CD14-positive monocyte (primary cell): ENCODE measurements at regions not wholly inside any gene's neighbourhood (a gene's known extent, or its start where the extent isn't known, plus 50 kb on each side); places are given as distances from the start of the nearest gene placed in this dataset.

Source experiments
- DNase-seq, 3 donors: peaks; one replicate each; pipeline ENCODE4 v3.0.0-alpha.2; 2011 to 2022
- H2AFZ ChIP-seq: 2 replicates; pipeline ENCODE4 v1.6.0; 2012; ENCODE audit warnings: mild to moderate bottlenecking, low read depth, low read length, inconsistent platforms; ENCODE audit not compliant: insufficient read depth, poor library complexity, severe bottlenecking
- H3K27ac ChIP-seq, 2 donors: 1 replicate in 1 of 2; 2 replicates in 1 of 2; pipeline ENCODE4 v1.5.1; 2012 to 2013; ENCODE audit warnings: low read length in 2 of 2, control low read depth in 1 of 2, inconsistent platforms in 1 of 2, low read depth in 1 of 2, mild to moderate bottlenecking in 1 of 2
- H3K27me3 ChIP-seq, 2 donors: one replicate each; pipeline versions ENCODE4 v1.6.0 to v1.6.1; 2011 to 2013; ENCODE audit warnings: low read length in 2 of 2; ENCODE audit not compliant: control insufficient read depth in 2 of 2, insufficient read depth in 2 of 2
- H3K36me3 ChIP-seq, 2 donors: replicated peaks in 1 of 2; 1 replicate in 1 of 2; 2 replicates in 1 of 2; pipeline versions ENCODE4 v1.5.1 to v1.6.1; 2012 to 2013; ENCODE audit warnings: low read length in 2 of 2, control low read depth in 1 of 2, inconsistent platforms in 1 of 2, mild to moderate bottlenecking in 1 of 2; ENCODE audit not compliant: insufficient read depth in 2 of 2, control insufficient read depth in 1 of 2
- H3K4me1 ChIP-seq, 2 donors: 1 replicate in 1 of 2; 2 replicates in 1 of 2; pipeline versions ENCODE4 v1.5.1 to v1.6.1; 2012 to 2013; ENCODE audit warnings: low read length in 2 of 2, control low read depth in 1 of 2, inconsistent platforms in 1 of 2, mild to moderate bottlenecking in 1 of 2, moderate library complexity in 1 of 2; ENCODE audit not compliant: insufficient read depth in 2 of 2, control insufficient read depth in 1 of 2
- H3K4me2 ChIP-seq: replicated peaks from 2 replicates; pipeline ENCODE3; 2012; ENCODE audit warnings: low read length, moderate library complexity, mild to moderate bottlenecking; ENCODE audit not compliant: poor library complexity, severe bottlenecking; ENCODE audit errors: extremely low read depth
- H3K4me3 ChIP-seq, 3 experiments: fragments of 200-600 bp in 1 of 3; sonication (generic) in 1 of 3; replicated peaks in 1 of 3; 1 replicate in 2 of 3; 2 replicates in 1 of 3; pipeline ENCODE4 v1.5.1; 2011 to 2013; ENCODE audit warnings: low read length in 3 of 3, mild to moderate bottlenecking in 3 of 3, control low read depth in 2 of 3, low read depth in 2 of 3, inconsistent platforms in 1 of 3, moderate library complexity in 1 of 3
- H3K79me2 ChIP-seq: 2 replicates; pipeline ENCODE4 v1.6.0; 2012; ENCODE audit warnings: mild to moderate bottlenecking, control low read depth, inconsistent platforms, low read length, moderate library complexity; ENCODE audit not compliant: insufficient read depth
- H3K9ac ChIP-seq: 2 replicates; pipeline ENCODE4 v1.6.0; 2017; ENCODE audit warnings: low read length, mild to moderate bottlenecking; ENCODE audit not compliant: insufficient read depth, poor library complexity, severe bottlenecking
- H3K9me3 ChIP-seq, 2 donors: replicated peaks in 1 of 2; 1 replicate in 1 of 2; 2 replicates in 1 of 2; pipeline versions ENCODE4 v1.5.1 to v1.6.1; 2012 to 2013; ENCODE audit warnings: low read length in 2 of 2, control low read depth in 1 of 2; ENCODE audit not compliant: control insufficient read depth in 1 of 2, insufficient read depth in 1 of 2
- H4K20me1 ChIP-seq: 2 replicates; pipeline ENCODE4 v1.6.0; 2012; ENCODE audit warnings: mild to moderate bottlenecking, low read length, control low read depth, moderate library complexity; ENCODE audit not compliant: insufficient read depth
- H3K27ac Mint-ChIP-seq, 7 donors: one replicate each; pipeline ENCODE4 v1.8.0; 2020; ENCODE audit warnings: mild to moderate bottlenecking in 7 of 7, mixed read lengths in 7 of 7, moderate library complexity in 6 of 7, inconsistent platforms in 2 of 7
- H3K27me3 Mint-ChIP-seq, 3 donors: one replicate each; pipeline ENCODE4 v1.8.0; 2021 to 2022; ENCODE audit warnings: low read depth in 3 of 3, mild to moderate bottlenecking in 3 of 3, mixed read lengths in 3 of 3, moderate library complexity in 3 of 3, inconsistent platforms in 1 of 3
- H3K36me3 Mint-ChIP-seq, 2 donors: one replicate each; pipeline ENCODE4 v1.8.0; 2020; ENCODE audit warnings: mixed read lengths in 2 of 2, inconsistent platforms in 1 of 2, mild to moderate bottlenecking in 1 of 2
- H3K4me1 Mint-ChIP-seq: one replicate; pipeline ENCODE4 v1.8.0; 2020; ENCODE audit warnings: mild to moderate bottlenecking, mixed read lengths
- H3K4me3 Mint-ChIP-seq, 2 donors: one replicate each; pipeline ENCODE4 v1.8.0; 2020; ENCODE audit warnings: mild to moderate bottlenecking in 2 of 2, mixed read lengths in 2 of 2, moderate library complexity in 1 of 2
- H3K9me3 Mint-ChIP-seq, 7 donors: one replicate each; pipeline ENCODE4 v1.8.0; 2020 to 2022; ENCODE audit warnings: mixed read lengths in 7 of 7, mild to moderate bottlenecking in 6 of 7, moderate library complexity in 6 of 7, inconsistent platforms in 2 of 7
- WGBS: methylation state at CpG from one replicate; pipeline ENCODE4 v1.1.5; 2013; ENCODE audit warnings: missing lambda C conversion rate; ENCODE audit not compliant: insufficient coverage; 5-methylcytosine and 5-hydroxymethylcytosine counted together
- intact Hi-C, 2 donors: fragments of 100-400 bp; cut with micrococcal nuclease; formaldehyde crosslinking; loops; one replicate each; pipeline versions ENCODE4 v1.15.0 to v1.15.1; 2023
- TF ChIP-seq, protein P1 (sequence below): fragments of 200-600 bp; IDR thresholded peaks from one replicate; pipeline ENCODE4 v1.8.0; 2022; ENCODE audit warnings: antibody characterized with exemption, mild to moderate bottlenecking

DNA sequence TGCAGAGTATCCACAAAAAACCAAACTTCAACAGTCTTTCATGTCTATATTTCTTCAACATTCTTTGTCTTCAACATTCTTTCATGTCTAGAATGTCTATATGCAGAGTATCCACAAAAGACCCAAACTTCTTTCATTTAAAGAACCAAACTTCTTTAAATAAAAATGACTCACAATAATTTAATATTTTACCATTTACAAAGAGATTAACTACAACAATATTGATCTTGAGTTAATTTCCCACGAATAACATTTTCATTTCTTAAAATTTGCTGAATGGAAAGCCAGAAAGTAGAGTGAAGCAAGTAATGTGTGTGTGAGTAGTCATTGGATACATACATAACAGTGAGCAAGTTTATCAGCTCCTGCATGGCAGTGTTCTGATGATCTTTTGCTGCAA is 1069.7 kb downstream of the EFNB2 start, which contains the start of gene DAOA:
DAOA (plus strand) TSS at position 301 of the 400 bp plus-strand sequence.
- no peak within 1 kb of the TSS for H3K4me3 Mint-ChIP-seq

DNA sequence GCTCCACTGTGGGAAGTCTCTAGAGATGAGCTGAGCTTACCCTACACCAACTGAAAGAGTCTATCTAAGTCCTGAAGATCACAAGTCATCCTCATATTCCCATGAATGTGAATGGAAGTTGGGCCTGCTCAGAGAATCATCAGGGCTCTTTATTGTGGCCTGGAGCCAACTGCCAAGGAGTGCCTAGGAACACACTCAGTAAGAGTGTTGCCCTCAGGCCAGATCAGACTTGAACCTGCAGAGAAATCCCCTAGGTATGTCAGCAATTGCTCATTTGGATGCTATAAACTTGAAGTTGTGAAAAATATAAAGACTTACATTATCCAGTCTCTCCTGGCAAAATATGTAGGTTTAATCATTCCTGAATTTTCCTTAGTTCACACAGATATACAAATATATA is 1070.2 kb downstream of the EFNB2 start:
- Mint-ChIP-seq H3K4me3 (no peak overlapping the region), H3K36me3 (no peaks in the 10 kb centered on the region), H3K9me3 (peaks cover 0 to 5% (median 0%) of the 10 kb centered on the region in 7 donors), H3K4me1 (no peaks in the 10 kb centered on the region), H3K27me3 (no peaks in the 10 kb centered on the region), H3K27ac (no peak overlapping the region)
- Histone ChIP-seq H3K9ac (no peak overlapping the region), H3K4me3 (no peak overlapping the region), H3K27me3 (no peaks in the 10 kb centered on the region), H4K20me1 (no peaks in the 10 kb centered on the region), H3K36me3 (no peaks in the 10 kb centered on the region), H2AFZ (no peak overlapping the region), H3K27ac (no peak overlapping the region), H3K79me2 (no peaks in the 10 kb centered on the region), H3K4me2 (no peak overlapping the region), H3K4me1 (no peaks in the 10 kb centered on the region), H3K9me3 (peaks cover 0 to 3% of the 10 kb centered on the region in 2 donors)
- TF ChIP-seq, protein P1, sequence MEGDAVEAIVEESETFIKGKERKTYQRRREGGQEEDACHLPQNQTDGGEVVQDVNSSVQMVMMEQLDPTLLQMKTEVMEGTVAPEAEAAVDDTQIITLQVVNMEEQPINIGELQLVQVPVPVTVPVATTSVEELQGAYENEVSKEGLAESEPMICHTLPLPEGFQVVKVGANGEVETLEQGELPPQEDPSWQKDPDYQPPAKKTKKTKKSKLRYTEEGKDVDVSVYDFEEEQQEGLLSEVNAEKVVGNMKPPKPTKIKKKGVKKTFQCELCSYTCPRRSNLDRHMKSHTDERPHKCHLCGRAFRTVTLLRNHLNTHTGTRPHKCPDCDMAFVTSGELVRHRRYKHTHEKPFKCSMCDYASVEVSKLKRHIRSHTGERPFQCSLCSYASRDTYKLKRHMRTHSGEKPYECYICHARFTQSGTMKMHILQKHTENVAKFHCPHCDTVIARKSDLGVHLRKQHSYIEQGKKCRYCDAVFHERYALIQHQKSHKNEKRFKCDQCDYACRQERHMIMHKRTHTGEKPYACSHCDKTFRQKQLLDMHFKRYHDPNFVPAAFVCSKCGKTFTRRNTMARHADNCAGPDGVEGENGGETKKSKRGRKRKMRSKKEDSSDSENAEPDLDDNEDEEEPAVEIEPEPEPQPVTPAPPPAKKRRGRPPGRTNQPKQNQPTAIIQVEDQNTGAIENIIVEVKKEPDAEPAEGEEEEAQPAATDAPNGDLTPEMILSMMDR = no peak
- DNase-seq = no peak
- intact Hi-C loops = no loop called here

More for the DNA sequence above, 1069.7 kb downstream of the EFNB2 start, which contains the start of gene DAOA:
- no peaks in the 10 kb centered on the region for H3K27me3 ChIP-seq
- no peak for DNase-seq
- peaks cover 0 to 3% of the 10 kb centered on the region in 2 donors for H3K9me3 ChIP-seq
- H3K9me3 Mint-ChIP-seq = peaks cover 0 to 5% (median 2%) of the 10 kb centered on the region in 7 donors
- WGBS = no CpG with 5 or more reads among the region's 1 CpG
- peak within 1 kb of the TSS in 1 of 7 donors; percentile 20 for H3K27ac Mint-ChIP-seq
- H2AFZ ChIP-seq = no peak within 1 kb of the TSS
- no peak within 1 kb of the TSS for H3K27ac ChIP-seq
- no peaks in the 10 kb centered on the region for H3K36me3 ChIP-seq
- intact Hi-C loops = no loop called here
- no peaks in the 10 kb centered on the region for H3K27me3 Mint-ChIP-seq
- H3K36me3 Mint-ChIP-seq = no peaks in the 10 kb centered on the region
- H3K4me3 ChIP-seq = no peak within 1 kb of the TSS
- TF ChIP-seq, protein P1 = no peak
- H3K4me2 ChIP-seq = no peak within 1 kb of the TSS
- no peaks in the 10 kb centered on the region for H3K4me1 Mint-ChIP-seq
- H3K79me2 ChIP-seq = no peaks in the 10 kb centered on the region
- H4K20me1 ChIP-seq = no peaks in the 10 kb centered on the region
- H3K9ac ChIP-seq = no peak within 1 kb of the TSS
- no peaks in the 10 kb centered on the region for H3K4me1 ChIP-seq
